Skin of body (tissue), 1 donor: ENCODE measurements at regions not wholly inside any gene's neighbourhood (a gene's known extent, or its start where the extent isn't known, plus 50 kb on each side); places are given as distances from the start of the nearest gene placed in this dataset.
"Not testable (repeated sequence)": the region's sequence is repeated elsewhere in the genome, so short reads cannot be mapped to it uniquely, and the experiment has no call there.

ENCODE experiments used
- DNase-seq: peaks from one replicate; lab custom pipeline; 2025; lab: John Stamatoyannopoulos, UW

DNA sequence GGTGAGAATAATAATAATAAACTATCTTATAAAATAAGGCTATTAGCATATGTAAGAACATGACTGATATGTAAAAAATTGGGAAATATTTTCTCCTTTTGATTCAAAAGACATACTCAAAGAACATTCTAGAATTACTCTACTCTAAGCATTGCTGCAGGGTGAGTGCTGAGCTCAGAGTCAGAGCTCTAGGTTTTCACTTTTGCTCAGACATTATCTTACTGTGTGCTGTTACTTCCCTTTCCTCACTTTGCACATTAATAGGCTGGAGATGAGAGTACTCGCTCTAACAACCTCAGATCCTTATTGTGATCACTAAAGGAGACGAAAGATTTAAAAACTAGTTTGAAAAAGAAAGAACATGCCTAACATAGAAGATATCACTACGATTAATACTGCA, 99.4 kb upstream of the C9orf72 start:
- no peak for DNase-seq

DNA sequence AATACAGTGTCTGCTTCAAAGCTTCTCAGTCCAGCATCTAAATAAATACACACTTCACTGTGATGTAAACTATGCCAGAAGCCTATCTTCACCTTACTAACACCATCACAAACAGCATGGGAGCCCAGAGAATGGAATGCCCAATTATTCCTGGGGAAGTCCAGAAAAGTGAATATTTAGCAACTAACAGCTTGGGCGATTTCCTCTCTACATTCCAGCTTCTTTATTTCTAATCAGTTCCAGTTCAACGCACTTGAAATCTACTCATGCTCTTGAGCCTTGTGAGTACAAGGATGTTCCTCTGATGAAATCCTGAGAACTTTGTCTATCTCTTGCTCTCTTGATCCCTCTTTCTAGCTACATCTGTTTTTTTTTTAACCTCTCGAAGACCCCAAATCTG, 100.4 kb upstream of the C9orf72 start:
- DNase-seq: no peak

DNA sequence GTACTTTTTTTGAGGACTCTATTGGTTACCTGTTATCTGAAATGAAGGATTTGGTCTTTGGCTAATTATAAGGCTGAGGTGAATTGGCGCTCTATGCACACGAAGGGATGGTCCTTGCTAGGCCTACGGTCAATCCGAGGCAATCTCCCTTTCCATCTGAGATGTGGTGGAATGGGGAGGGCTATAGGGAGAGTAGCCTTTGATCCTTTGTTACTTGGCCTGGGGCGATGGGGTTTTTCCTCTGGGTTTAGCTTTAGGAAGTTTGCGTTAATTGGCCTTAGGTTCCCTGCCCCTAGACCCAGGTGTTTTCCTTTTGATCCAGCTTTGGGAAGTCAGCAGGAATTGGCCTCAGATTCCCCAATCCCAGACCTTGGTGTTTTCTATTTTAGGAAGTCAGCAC, 102.1 kb upstream of the C9orf72 start:
- no peak for DNase-seq

DNA sequence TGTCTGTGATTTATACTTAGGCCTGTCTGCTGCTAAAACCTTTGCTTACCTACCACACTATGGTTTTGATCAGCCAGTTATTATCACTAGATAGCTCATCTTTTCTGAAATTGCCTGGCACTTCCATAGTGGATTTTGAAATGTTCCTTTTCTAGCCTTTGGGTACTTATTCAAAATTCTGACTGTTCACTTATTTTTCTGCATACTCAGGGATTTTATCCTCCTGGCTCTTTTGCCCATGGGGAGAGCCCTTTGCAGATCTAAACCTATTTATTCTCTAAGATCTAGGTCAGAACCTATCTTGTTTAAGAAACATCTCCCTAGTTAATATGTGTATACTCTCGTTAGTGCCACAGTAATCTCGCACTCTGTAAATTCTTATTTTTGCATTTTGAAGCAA, 103.5 kb upstream of the C9orf72 start:
- no peak for DNase-seq

DNA sequence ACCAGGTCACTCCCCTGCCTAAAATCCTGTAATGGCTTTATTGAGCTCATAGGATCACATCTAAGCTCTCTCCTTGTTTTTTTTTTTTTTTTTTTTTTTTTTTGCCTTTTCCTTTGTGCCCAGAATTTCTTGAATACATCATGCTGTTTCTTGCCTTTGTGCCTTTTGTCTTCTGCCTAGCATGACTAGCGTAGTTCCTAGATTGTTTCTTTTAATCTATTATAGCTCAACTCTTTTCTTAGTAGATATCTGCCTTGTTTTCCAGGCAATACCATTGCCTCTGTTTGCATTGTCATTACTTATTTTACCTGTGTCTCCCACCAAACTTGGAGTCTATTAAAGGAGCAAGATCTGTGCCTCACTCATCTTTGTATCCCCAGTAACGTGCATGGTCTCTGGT, 106.1 kb upstream of the C9orf72 start:
- no peak for DNase-seq

DNA sequence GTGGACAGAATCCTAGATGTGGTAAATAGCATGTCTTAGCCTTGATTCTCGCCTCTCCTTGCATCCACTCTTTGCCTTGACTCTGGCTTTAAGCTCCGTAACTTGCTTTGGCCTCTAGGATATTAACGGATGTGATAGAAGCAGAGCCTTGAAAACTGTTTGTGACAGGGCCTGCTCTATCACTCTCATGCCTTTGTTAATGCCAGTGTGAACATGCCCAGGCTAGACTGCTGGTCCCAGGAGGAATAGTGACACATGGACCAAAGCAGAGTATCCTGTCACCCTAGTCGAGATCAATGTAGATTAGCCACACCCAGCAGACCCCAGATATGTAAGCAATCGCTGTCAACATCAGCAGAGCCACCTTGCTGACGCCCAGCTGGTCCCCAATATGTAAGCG, 109.9 kb upstream of the C9orf72 start:
- no peak for DNase-seq

DNA sequence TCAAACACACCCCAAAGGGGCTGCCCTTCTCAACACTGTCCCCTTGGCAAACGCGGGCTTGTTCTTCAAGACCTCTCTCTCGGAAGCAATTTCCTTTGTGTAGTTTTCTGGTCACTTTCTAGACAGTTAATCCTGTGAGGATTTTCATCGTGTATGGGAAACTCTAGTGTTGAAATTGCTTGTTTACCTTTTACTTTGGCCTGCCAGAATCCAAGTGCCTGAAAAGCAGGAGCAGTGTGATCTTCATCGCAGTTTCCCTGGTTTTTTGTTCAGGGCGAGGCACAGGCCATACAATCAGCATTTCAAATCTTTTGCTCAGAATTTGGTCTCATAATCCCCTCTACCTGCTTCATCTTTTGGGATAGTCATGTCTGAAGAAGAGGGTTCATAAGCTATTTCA, 115.7 kb upstream of the C9orf72 start:
- no peak for DNase-seq

DNA sequence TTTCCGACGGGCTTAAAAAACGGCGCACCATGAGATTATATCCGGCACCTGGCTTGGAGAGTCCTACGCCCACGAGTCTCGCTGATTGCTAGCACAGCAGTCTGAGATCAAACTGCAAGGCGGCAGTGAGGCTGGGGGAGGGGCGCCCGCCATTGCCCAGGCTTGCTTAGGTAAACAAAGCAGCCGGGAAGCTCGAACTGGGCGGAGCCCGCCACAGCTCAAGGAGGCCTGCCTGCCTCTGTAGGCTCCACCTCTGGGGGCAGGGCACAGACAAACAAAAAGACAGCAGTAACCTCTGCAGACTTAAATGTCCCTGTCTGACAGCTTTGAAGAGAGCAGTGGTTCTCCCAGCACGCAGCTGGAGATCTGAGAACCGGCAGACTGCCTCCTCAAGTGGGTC, 117.5 kb upstream of the C9orf72 start:
- DNase-seq: not testable (repeated sequence)

DNA sequence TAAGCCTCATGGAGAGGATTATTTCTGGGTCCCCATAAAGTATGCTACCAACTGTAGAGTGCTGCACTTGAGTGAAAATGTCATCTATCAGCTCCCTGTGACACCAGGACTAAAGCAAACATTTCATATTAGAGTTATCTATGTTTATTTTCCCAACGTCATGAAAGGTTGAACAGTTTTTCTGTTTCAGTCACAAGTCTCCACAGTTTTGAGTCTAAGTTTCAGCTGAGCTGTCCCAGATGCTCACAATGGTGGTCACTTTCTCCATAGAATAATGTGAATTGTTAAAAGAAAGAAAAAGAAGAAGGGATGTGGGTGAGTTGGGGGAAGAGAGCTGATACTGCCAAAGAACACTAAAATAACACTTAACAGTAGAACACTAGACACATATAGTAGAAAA, 126.3 kb upstream of the C9orf72 start:
- no peak for DNase-seq

DNA sequence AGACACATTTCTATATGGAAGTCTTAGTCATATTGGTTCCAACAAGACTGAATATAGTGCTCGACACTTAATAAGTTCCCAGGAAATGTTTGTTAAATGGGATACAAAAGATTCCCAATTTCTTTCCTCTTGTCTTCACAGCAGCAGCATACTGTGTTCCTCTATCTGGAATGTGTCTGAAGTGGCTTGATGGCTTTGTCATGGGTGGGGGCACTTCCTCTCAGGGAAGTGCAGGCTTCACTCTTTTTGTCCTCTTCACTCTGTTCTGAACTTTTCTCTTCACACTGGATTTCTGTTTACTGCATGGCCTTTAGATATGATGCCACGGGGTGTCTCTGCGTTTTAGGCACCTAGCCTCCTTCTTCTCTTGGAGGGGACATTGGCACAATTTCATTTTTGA, 127.7 kb upstream of the C9orf72 start:
- DNase-seq: no peak

DNA sequence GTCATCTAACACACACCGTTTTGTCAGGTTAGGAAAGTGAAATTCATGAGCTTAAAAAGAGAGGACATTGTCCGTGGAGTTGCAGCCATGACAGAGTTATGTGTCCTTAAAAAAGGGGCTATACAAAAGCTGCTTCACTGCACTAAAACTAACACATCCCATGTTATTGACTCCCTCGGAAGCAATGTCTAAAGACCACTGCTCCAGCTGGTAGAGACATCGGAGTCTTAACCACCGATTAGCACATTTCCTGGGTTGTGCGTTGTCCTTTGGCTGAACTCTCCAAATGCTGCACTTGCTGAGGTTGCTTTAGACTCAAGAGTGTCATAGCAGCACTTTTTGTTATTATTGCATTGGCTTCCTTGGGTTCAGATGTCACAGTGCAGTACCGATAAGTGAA, 128.3 kb upstream of the C9orf72 start:
- DNase-seq: peak; percentile 52

DNA sequence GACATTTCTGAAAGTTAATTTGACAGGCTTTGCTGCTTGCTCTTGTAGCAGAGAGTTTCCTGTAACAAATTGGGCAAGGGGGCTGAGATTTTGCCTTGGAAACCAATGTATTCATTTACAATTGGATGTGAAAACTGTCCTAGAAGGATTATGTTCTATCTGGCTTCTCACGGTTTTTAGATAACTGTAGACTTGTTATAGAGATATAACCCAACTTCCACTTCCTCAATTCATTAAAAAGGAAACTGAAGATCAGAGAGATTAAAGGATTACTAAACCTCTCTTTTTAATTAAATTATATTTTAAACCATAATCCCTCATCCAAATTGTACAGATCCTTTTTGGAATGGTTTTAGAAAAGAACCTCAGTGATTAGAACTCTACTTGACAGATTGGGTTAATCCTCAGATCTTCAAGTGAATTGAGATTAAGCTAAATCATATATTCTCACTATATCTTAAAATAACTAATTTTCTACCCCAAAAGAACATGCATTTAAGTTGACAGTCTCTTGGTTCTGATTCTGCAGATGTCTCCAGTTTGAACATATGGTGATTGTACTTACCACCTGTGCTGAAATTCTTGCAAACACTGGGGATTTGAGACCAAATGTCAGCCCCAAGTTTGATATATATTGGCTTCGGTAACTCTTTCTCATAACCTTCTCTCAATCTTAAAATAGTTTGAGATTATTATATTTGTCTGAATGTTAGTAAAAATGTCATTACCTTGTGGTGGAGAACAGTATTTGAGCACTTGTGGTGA, 130.1 kb upstream of the C9orf72 start:
- no peak for DNase-seq

DNA sequence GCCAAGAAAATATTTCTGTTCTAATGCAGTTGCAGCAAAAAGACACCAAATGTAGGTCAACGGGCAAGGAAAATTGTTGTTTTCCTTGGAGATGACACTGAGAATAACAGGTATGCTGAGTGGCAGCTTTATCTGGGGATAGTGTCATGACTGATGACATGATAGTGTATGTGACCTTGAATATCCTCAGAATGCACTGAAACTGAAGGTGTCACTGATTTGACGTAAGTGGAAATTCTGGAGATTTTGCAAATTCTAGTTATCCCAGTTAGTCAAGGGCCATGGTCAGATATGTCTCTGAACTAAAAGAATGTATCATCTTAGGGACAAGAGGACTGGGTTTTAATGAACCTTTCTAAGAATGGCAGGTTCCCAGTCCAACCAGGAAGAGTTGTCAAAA, 138.0 kb upstream of the C9orf72 start:
- DNase-seq: no peak

DNA sequence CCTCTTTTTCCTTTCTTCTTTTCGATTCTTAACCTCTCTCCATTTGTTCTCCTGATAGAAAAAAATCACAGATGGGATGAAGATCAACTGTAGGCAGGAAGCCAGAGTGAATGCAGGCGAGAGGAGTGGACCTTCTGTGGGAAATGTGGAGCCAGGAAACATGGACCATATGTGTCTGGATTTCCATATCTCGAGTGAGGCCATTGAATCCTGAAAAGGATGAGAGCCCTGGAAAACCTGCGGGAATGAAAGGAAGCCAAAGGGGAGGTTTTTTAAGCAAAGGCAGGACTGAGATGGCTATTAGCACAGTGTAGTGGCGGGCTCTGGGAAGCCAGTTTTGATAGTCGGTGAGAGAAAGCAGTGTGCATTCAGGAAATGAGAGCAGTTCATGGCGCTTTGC, 139.5 kb upstream of the C9orf72 start:
- no peak for DNase-seq

DNA sequence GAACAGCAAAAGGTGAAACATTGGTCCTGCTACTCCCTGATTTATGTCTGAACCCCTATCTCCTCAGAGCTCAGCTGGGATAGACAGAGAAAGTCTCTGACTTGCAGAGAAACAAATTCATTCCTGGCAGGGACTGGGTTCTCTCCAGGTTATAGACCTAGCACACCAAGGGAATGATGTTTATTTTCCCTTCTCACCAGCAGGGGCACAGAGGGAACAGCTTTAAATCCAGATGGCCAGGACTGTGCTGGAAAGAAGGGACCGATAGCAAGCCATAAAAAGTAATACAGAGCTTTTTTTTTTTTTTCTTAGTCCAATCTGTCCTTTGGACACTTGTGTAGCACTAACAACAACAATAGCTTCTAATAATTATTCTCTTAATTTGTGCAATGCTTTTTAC, 141.1 kb upstream of the C9orf72 start:
- DNase-seq: no peak

DNA sequence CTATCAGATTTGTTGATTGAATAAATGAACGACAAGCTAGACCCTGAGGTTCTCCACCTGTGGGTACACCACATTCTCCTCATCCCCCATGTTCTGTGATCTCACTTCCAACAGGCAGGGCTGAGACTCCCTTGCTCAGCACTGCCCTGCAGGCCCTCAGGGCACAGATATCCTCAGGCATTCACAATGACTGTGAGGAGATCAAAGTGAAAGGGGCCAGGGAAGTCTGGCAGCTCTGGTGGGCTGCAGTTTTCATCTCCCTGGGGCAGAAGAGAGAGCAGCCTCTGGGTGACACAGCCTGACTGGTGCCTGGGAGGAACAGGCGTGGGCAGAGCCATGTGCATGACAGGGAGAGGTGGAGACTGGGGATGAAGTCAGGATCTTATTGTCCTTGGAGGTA, 142.4 kb upstream of the C9orf72 start:
- DNase-seq: no peak

DNA sequence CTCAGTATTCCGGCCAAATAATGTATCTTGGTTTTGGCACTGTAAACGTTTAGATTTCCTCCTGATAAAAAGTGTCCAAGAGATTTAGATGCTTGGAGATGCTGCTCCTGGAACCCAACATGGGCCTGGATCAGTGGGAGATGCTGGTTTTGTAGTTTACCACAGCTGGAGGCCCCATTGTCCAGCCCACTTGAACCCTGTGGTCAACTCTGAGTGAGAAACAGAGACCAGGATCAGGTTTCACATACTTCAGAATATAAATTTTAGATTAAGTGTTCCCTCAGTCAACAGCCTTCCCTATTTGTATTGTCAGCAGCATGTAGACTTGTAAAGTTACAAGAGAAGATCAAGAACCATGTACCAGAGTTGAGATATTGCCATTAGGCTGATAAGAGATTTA, 144.7 kb upstream of the C9orf72 start:
- no peak for DNase-seq

DNA sequence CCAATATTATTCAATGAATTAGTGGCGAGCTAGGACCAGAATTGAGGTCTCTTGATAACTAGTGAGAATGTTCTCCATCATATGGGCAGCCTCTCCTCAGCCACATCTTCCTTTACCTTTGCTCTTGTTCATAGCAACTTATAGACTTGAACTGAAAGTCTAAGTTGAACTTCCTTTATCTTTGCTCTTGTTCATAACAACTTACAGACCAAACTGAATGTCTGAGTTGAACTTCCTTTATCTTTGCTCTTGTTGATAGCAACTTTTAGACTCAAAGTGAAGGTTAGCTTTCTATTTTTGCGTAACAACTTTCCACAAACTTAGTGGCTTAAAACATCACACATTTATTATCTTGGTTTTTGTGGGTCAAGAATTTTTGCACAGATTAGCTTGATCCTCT, 146.4 kb upstream of the C9orf72 start:
- no peak for DNase-seq

DNA sequence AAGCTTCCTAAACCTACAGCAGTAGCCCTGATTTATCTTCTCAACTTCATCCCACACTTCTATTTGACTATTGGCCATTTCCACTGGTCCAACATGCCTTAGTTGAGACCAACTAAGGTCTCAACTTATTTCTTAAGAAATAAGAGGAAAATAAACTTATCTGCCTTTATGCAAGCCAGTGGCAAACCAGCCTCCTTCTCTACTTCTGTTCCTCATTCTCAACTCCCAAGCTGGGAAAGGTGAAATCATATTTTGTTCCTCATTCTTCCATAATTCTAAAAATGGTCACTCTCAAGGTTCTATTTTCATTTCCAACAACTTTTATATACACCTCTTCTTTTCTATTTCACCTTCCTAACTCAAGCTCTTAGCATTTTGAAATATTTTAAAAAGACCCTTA, 149.6 kb upstream of the C9orf72 start:
- DNase-seq: no peak

DNA sequence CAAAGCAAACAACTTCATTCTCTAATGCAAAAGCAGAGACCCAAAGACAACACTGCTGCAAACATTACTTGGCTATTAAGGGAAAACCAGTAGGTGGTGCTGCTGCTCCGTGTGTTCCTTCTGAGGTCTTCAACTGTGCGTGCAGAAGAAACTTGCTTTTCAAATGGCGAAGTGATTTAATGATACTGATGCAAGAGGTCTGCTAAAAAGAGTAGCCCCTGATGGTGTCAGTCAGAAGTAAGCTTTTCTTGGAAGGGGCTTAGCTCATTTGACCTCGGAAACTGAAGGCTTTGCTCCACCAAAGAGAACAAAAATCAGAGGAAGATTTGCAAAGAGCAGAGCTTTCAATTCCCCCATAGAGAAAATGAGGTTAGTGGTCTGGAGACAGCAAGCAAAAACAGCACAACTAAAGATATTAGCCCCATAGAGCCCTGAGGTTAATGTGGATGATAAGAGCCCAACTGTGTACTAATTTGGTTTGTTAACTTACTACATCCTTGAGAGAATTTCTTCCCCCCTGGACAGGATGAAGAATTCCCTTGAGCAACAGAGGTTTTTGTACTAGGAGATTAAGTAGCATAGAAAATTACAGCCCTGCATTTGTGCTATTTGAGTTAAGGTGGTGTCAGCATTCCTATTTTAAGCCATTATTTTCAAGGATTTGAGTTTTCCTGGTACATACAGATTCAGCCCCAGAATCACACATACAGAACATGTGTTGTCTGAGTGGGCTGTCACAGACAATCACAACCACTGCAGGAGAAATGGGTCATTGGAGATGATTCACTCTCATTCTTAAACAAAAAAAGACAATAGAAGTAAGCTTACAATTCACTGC, 153.2 kb upstream of the C9orf72 start:
- DNase-seq: peak; percentile 74

DNA sequence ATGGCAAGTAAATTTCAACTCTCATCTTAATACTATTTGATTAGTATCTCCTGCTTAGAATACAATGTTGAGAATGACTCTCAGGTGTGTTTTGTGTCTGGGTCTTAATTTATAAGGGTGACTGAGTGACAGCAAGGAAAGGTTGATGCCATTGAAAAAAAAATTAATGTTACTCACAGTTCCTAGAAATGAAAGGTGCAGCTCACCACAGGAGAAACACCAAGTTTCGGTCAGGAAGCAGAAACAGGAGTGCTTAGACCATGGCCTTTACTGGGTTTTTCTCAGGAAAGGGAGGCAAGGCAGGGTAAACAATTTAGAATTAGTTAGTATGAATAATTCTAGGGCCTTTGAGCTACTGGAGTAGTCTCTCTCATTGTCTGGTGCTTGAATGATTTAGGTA, 159.2 kb upstream of the C9orf72 start:
- no peak for DNase-seq

DNA sequence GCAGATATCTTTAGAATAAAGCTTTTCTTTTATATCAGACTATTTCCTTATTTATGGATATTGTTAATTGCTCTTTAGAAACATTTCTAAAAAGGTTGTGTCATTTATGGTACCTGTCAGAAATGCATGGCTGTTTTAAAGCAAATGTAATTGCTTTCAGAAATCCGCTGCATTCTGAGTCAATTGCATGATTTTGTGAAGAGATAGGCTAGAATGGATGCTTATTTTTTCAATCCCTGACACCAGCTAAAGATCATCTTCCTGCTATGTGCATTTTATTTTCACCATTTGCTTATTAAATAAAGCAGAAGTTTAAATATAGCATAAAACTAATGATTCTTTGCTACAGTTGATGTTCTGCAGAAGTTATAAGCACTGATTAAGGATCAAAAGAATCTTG, 170.2 kb upstream of the C9orf72 start:
- no peak for DNase-seq

DNA sequence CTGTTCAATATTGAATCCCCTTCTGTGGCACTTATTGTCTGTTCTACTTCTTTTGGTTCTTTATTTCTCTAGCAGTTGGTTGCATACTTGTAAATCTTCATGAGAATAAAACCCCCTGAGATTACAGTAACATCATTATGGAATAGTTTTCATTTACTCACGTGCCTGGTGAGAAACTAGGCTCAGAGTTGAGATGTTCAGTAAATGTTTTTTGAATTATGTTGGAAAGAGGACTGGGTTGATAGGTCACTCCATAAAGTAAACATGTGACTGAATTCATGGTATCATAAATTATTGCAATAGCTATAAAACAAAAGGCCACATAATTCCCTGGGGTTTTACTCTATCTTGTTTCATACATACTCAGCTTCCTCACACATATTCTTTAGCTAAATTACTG, 174.2 kb upstream of the C9orf72 start:
- DNase-seq: no peak
